ENCODE measurements at regions not wholly inside any gene's neighbourhood (a gene's known extent, or its start where the extent isn't known, plus 50 kb on each side); places are given as distances from the start of the nearest gene placed in this dataset.

- TF ChIP-seq CTCF (IDR thresholded peaks at IDR 0.05; ENCODE audit: borderline replicate concordance, extremely low read depth, low read length, poor library complexity, severe bottlenecking) (no peak), EZH2 (IDR thresholded peaks at IDR 0.05; ENCODE audit: borderline replicate concordance, low read depth, low read length, severe bottlenecking) (no peak)
Observed at GRCh38 chr17:77020973-77021372, 119.8 kb upstream of the SEC14L1 start.
